Progenitor cell of endocrine pancreas (in vitro differentiated cells): ENCODE measurements at regions not wholly inside any gene's neighbourhood (a gene's known extent, or its start where the extent isn't known, plus 50 kb on each side); places are given as distances from the start of the nearest gene placed in this dataset.

Experiments
- DNase-seq: peaks from one replicate; pipeline ENCODE4 v3.0.0; 2021; ENCODE audit warnings: low spot score; ENCODE audit not compliant: unreplicated experiment
- H3K27ac Mint-ChIP-seq: 2 replicates; pipeline ENCODE4 v1.8.0; 2021; ENCODE audit warnings: mild to moderate bottlenecking, moderate library complexity, mixed read lengths
- H3K27me3 Mint-ChIP-seq: 2 replicates; pipeline ENCODE4 v1.8.0; 2021; ENCODE audit warnings: mixed read lengths
- H3K36me3 Mint-ChIP-seq: 2 replicates; pipeline ENCODE4 v1.8.0; 2022; ENCODE audit warnings: mixed read lengths; ENCODE audit not compliant: insufficient read depth
- H3K4me1 Mint-ChIP-seq: 2 replicates; pipeline ENCODE4 v1.8.0; 2021; ENCODE audit warnings: low read depth, mixed read lengths
- H3K4me3 Mint-ChIP-seq: 2 replicates; pipeline ENCODE4 v1.8.0; 2021; ENCODE audit warnings: low read depth, mild to moderate bottlenecking, moderate library complexity, mixed read lengths
- H3K9me3 Mint-ChIP-seq: 2 replicates; pipeline ENCODE4 v1.8.0; 2021; ENCODE audit warnings: low read depth, mixed read lengths
- TF ChIP-seq, protein P1 (sequence below): fragments of 200-600 bp; sonication (generic); IDR thresholded peaks from one replicate; pipeline ENCODE4 v1.5.0; 2021; ENCODE audit warnings: antibody characterized with exemption, mild to moderate bottlenecking; ENCODE audit not compliant: unreplicated experiment

DNA sequence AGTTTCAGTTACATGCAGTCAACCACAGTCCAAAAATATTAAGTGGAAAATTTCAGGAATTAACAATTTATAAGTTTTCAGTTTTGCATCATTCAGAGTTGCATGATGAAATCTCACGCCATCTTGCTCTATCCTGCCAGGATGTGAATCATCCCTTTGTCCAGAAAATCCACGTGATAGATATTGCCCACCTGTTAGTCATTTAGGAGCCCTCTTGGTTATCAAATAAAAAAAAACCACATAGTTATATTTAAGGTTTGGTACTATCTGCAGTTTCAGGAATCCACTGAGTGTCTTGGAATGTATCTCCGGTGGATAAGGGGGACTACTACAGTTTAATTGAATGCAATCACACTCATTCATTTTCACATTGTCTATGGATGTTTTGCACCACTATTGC is 1249.0 kb upstream of the CITED2 start:
- no peaks in the 10 kb centered on the region for H3K4me1 Mint-ChIP-seq
- H3K4me3 Mint-ChIP-seq, result no peak overlapping the region
- H3K9me3 Mint-ChIP-seq, result peaks cover 18% of the 10 kb centered on the region
- no peaks in the 10 kb centered on the region for H3K27me3 Mint-ChIP-seq
- DNase-seq, result no peak
- no peak overlapping the region for H3K27ac Mint-ChIP-seq
- peaks cover 3% of the 10 kb centered on the region for H3K36me3 Mint-ChIP-seq
- TF ChIP-seq, protein P1, sequence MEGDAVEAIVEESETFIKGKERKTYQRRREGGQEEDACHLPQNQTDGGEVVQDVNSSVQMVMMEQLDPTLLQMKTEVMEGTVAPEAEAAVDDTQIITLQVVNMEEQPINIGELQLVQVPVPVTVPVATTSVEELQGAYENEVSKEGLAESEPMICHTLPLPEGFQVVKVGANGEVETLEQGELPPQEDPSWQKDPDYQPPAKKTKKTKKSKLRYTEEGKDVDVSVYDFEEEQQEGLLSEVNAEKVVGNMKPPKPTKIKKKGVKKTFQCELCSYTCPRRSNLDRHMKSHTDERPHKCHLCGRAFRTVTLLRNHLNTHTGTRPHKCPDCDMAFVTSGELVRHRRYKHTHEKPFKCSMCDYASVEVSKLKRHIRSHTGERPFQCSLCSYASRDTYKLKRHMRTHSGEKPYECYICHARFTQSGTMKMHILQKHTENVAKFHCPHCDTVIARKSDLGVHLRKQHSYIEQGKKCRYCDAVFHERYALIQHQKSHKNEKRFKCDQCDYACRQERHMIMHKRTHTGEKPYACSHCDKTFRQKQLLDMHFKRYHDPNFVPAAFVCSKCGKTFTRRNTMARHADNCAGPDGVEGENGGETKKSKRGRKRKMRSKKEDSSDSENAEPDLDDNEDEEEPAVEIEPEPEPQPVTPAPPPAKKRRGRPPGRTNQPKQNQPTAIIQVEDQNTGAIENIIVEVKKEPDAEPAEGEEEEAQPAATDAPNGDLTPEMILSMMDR, result no peak

DNA sequence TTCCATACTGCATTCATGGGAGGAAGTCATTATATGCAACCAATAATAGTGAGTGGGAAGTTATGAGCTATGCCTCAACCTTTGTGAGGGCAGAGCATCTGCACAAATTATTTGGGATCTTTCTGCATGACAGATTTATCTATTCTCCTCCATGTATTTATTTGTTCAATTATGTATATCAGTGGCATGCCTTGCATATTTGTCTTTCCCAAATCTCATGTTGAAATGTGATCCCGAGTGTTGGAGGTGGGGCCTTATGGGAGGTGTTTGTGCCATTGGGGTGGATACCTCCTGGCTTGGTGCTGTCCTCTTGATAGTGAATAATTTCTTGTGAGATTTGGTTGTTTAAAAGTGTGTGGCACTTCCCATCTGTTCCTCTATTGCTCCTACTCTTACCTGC is 1246.0 kb upstream of the CITED2 start:
- TF ChIP-seq, protein P1, result no peak
- DNase-seq, result no peak
- H3K4me3 Mint-ChIP-seq, result no peak overlapping the region
- no peaks in the 10 kb centered on the region for H3K4me1 Mint-ChIP-seq
- peaks cover 2% of the 10 kb centered on the region for H3K9me3 Mint-ChIP-seq
- no peak overlapping the region for H3K27ac Mint-ChIP-seq
- no peaks in the 10 kb centered on the region for H3K36me3 Mint-ChIP-seq
- no peaks in the 10 kb centered on the region for H3K27me3 Mint-ChIP-seq

- Mint-ChIP-seq H3K27ac (no peak overlapping the region), H3K27me3 (no peaks in the 10 kb centered on the region), H3K9me3 (no peaks in the 10 kb centered on the region), H3K36me3 (no peaks in the 10 kb centered on the region), H3K4me3 (no peak overlapping the region), H3K4me1 (no peaks in the 10 kb centered on the region)
- DNase-seq, result no peak
- TF ChIP-seq, protein P1, result no peak
Measured at GRCh38 chr6:140609956-140610355, 1235.5 kb upstream of the CITED2 start.

DNA sequence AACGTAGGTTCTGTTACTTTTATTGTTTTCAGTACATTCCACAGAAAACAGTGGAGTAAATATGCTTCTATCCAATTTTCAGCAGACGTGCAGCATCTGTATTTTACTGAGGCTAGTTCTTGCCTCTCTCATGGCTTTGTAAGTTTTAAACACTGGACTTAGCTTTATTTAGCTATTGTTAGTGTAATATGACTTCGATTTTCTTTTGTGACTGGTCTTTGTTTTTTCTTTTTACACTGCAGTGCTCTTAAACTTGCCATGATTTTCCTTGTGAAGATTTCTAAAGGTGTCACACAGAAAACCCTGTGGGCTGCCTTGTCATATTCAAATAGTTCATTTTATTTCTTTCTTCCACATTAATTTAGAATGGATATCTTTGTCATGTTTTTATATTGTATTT is 1234.9 kb upstream of the CITED2 start:
- Mint-ChIP-seq H3K4me1 (no peaks in the 10 kb centered on the region), H3K36me3 (no peaks in the 10 kb centered on the region), H3K4me3 (no peak overlapping the region), H3K27ac (no peak overlapping the region), H3K27me3 (no peaks in the 10 kb centered on the region), H3K9me3 (no peaks in the 10 kb centered on the region)
- no peak for DNase-seq
- TF ChIP-seq, protein P1, result no peak

- DNase-seq, result no peak
- TF ChIP-seq, protein P1, result no peak
- Mint-ChIP-seq H3K36me3 (no peaks in the 10 kb centered on the region), H3K27ac (no peak overlapping the region), H3K4me1 (peaks cover 1% of the 10 kb centered on the region), H3K4me3 (no peak overlapping the region), H3K27me3 (no peaks in the 10 kb centered on the region), H3K9me3 (no peaks in the 10 kb centered on the region)
Measured at GRCh38 chr6:140604786-140605185, 1230.3 kb upstream of the CITED2 start.
